ENCODE measurements at regions not wholly inside any gene's neighbourhood (a gene's known extent, or its start where the extent isn't known, plus 50 kb on each side); places are given as distances from the start of the nearest gene placed in this dataset.
"Not testable (repeated sequence)": the region's sequence is repeated elsewhere in the genome, so short reads cannot be mapped to it uniquely, and the experiment has no call there.

- intact Hi-C loops (cut with DNase I; ENCODE audit: low total_unique reads): no loop called here
- TF ChIP-seq, protein P1, sequence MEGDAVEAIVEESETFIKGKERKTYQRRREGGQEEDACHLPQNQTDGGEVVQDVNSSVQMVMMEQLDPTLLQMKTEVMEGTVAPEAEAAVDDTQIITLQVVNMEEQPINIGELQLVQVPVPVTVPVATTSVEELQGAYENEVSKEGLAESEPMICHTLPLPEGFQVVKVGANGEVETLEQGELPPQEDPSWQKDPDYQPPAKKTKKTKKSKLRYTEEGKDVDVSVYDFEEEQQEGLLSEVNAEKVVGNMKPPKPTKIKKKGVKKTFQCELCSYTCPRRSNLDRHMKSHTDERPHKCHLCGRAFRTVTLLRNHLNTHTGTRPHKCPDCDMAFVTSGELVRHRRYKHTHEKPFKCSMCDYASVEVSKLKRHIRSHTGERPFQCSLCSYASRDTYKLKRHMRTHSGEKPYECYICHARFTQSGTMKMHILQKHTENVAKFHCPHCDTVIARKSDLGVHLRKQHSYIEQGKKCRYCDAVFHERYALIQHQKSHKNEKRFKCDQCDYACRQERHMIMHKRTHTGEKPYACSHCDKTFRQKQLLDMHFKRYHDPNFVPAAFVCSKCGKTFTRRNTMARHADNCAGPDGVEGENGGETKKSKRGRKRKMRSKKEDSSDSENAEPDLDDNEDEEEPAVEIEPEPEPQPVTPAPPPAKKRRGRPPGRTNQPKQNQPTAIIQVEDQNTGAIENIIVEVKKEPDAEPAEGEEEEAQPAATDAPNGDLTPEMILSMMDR (IDR thresholded peaks at IDR 0.05): no peak
- TF ChIP-seq POLR2A (IDR thresholded peaks at IDR 0.05) (no peak), EP300 (IDR thresholded peaks at IDR 0.05) (no peak), POLR2AphosphoS5 (IDR thresholded peaks at IDR 0.05) (no peak)
- H3K4me1 ChIP-seq: no peaks in the 10 kb centered on the region
- H3K9me3 ChIP-seq: peaks cover 18 to 100% (median 94%) of the 10 kb centered on the region in 4 donors
- no peaks in the 10 kb centered on the region for H3K27me3 ChIP-seq
- H3K4me3 ChIP-seq: no peak overlapping the region
- H3K36me3 ChIP-seq: no peaks in the 10 kb centered on the region
- H3K27ac ChIP-seq: no peak overlapping the region
- no peak for DNase-seq
- WGBS, 5 donors: 29 to 46% (median 43%) methylated on average over 2 of the region's 2 CpGs
Observed at GRCh38 chr11:54979375-54979774, 272.7 kb downstream of the OR4A5 start.

DNA sequence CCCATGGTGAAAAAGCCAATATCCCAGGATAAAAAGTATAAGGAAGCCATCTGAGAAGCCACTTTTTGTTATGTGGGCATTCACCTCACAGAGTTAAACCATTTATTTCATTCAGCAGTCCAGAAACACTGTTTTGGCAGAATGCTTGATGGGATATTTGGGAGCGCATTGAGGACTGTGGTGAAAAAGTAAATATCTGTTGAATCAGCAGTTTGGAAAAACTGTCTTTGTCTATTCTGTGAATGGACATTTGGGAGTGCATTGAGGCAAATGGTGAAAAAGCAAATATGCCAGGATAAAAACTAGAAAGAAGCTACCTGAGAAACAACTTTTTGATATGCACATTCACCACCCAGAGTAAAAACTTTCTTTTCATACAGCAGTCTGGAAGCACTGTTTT, 276.2 kb upstream of the TRIM48 start:
- peaks cover 4 to 95% (median 80%) of the 10 kb centered on the region in 4 donors for H3K9me3 ChIP-seq
- WGBS, 5 donors: 83 to 98% (median 90%) methylated on average over 1 of the region's 1 CpG

DNA sequence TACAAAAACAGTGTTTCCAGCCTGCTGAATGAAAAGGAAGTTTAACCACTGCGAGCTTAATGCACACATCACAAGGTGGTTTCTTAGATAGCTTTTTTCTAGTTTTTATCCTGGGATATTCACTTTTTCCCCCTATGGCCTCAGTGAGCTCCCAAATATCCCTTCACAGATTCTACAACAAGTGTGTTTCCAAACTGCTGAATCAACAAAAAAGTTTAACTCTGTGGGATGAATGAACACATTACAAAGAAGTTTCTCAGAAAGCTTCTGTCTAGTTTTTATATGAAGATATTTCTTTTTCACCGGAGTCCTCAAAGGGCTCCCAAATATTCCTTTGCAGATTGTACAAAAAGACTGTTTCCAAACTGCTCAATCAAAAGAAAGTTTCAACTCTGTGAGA, 233.1 kb upstream of the TRIM48 start:
- H3K27ac ChIP-seq; DNase-seq; intact Hi-C loops (cut with DNase I; ENCODE audit: low total_unique reads); H3K4me1 ChIP-seq; H3K4me3 ChIP-seq; H3K27me3 ChIP-seq; H3K36me3 ChIP-seq: not testable (repeated sequence)
- WGBS, 5 donors: 61 to 78% (median 70%) methylated on average over 2 of the region's 2 CpGs
- H3K9me3 ChIP-seq: peaks cover 24 to 100% (median 89%) of the 10 kb centered on the region in 4 donors

More for the DNA sequence above, 276.2 kb upstream of the TRIM48 start:
- Histone ChIP-seq H3K36me3 (no peaks in the 10 kb centered on the region), H3K4me3 (no peak overlapping the region), H3K27me3 (no peaks in the 10 kb centered on the region), H3K4me1 (no peaks in the 10 kb centered on the region), H3K27ac (no peak overlapping the region)
- no peak for DNase-seq
- TF ChIP-seq EP300 (IDR thresholded peaks at IDR 0.05): no peak
- no peak for TF ChIP-seq POLR2A (IDR thresholded peaks at IDR 0.05)
- TF ChIP-seq POLR2AphosphoS5 (IDR thresholded peaks at IDR 0.05): no peak
- TF ChIP-seq, protein P1 (IDR thresholded peaks at IDR 0.05): no peak
- intact Hi-C loops (cut with DNase I; ENCODE audit: low total_unique reads): no loop called here

DNA sequence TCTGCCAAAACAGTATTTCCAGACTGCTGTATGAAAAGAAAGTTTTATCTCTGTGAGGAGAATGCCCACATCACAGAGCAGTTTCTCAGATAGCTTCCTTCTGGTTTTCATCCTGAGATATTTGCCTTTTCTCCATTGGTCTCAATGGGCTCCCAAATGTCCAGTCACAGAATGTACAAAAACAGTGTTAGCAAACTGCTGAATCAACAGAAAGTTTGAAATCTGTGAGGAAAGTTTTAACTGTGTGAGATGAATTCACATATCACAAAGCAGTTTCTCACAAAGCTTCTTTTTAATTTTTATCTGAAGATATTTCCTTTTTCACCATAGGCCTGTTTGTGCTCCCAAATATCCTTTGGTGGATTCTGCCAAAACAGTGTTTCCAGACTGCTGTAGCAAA, 207.2 kb upstream of the TRIM48 start:
- Histone ChIP-seq H3K27me3 (no peaks in the 10 kb centered on the region), H3K4me3 (no peak overlapping the region), H3K36me3 (no peaks in the 10 kb centered on the region), H3K27ac (no peak overlapping the region), H3K9me3 (peaks cover 26 to 100% (median 99%) of the 10 kb centered on the region in 4 donors), H3K4me1 (no peaks in the 10 kb centered on the region)
- TF ChIP-seq POLR2AphosphoS5 (IDR thresholded peaks at IDR 0.05) (no peak), POLR2A (IDR thresholded peaks at IDR 0.05) (no peak), EP300 (IDR thresholded peaks at IDR 0.05) (no peak)
- TF ChIP-seq, protein P1 (IDR thresholded peaks at IDR 0.05): no peak
- DNase-seq: no peak
- intact Hi-C loops (cut with DNase I; ENCODE audit: low total_unique reads): no loop called here

- DNase-seq; H3K36me3 ChIP-seq; H3K27ac ChIP-seq; H3K4me1 ChIP-seq; intact Hi-C loops (cut with DNase I; ENCODE audit: low total_unique reads); H3K4me3 ChIP-seq; H3K27me3 ChIP-seq: not testable (repeated sequence)
- H3K9me3 ChIP-seq: peaks cover 2 to 80% (median 48%) of the 10 kb centered on the region in 4 donors
- WGBS, 5 donors: 80 to 89% (median 84%) methylated on average over 8 to 9 of the region's 9 CpGs
Observed at GRCh38 chr11:55084588-55084987, 177.4 kb upstream of the TRIM48 start.
